A673 (cell line): ENCODE measurements at regions not wholly inside any gene's neighbourhood (a gene's known extent, or its start where the extent isn't known, plus 50 kb on each side); places are given as distances from the start of the nearest gene placed in this dataset.

ENCODE experiments used
- BruUV-seq: library from RNA; stranded (reverse); fragments of 400-500 nt; replicated peaks from 2 replicates; lab custom pipeline; 2021; lab: Mats Ljungman, UMichigan
- CTCF ChIA-PET: fragments of 300-600 bp; sonication (Branson Sonifier 250); formaldehyde crosslinking; loops from one replicate; lab custom pipeline; 2022; ENCODE audit warnings: antibody characterized with exemption; lab: Charles Lee
- POLR2A ChIA-PET: fragments of 300-600 bp; sonication (Branson Sonifier 250); formaldehyde crosslinking; loops from one replicate; lab custom pipeline; 2022; ENCODE audit warnings: antibody characterized with exemption; ENCODE audit not compliant: low non-redundant PET; lab: Charles Lee
- DNase-seq: peaks from one replicate; pipeline ENCODE4 v3.0.0-alpha.2; 2015; ENCODE audit warnings: low spot score
- H3K27ac ChIP-seq: fragments of 200-600 bp; sonication (generic); 2 replicates; pipeline ENCODE4 v1.5.1; 2016; ENCODE audit warnings: mixed run types, low read depth, mild to moderate bottlenecking, mixed read lengths, antibody characterized with exemption, low read length; ENCODE audit not compliant: poor library complexity, severe bottlenecking
- H3K27me3 ChIP-seq: fragments of 200-600 bp; sonication (generic); replicated peaks from 2 replicates; pipeline ENCODE4 v1.6.1; 2017; ENCODE audit warnings: mixed run types, low read depth, mild to moderate bottlenecking, mixed read lengths, antibody characterized with exemption, low read length; ENCODE audit not compliant: insufficient read depth, poor library complexity
- H3K36me3 ChIP-seq: fragments of 200-600 bp; sonication (generic); 2 replicates; pipeline ENCODE4 v1.6.1; 2016; ENCODE audit warnings: mixed run types, mild to moderate bottlenecking, mixed read lengths, antibody characterized with exemption, low read length; ENCODE audit not compliant: insufficient read depth, poor library complexity, severe bottlenecking
- H3K4me1 ChIP-seq: fragments of 200-600 bp; sonication (generic); 2 replicates; pipeline ENCODE4 v1.6.1; 2017; ENCODE audit warnings: mixed run types, mild to moderate bottlenecking, mixed read lengths, antibody characterized with exemption, low read length; ENCODE audit not compliant: insufficient read depth, poor library complexity, severe bottlenecking
- H3K4me3 ChIP-seq: fragments of 200-600 bp; sonication (generic); 2 replicates; pipeline ENCODE4 v1.5.1; 2016; ENCODE audit warnings: low read depth, mixed run types, mild to moderate bottlenecking, mixed read lengths, low read length; ENCODE audit not compliant: poor library complexity, severe bottlenecking
- H3K9me3 ChIP-seq: fragments of 200-600 bp; sonication (generic); 2 replicates; pipeline ENCODE4 v1.6.1; 2016; ENCODE audit warnings: mixed run types, low read depth, mild to moderate bottlenecking, mixed read lengths, antibody characterized with exemption, low read length; ENCODE audit not compliant: poor library complexity, severe bottlenecking
- CTCF ChIP-seq: fragments of 300-800, 200-600 bp; sonication (generic); conservative IDR thresholded peaks from 2 replicates; pipeline ENCODE4 v1.5.1; 2017; ENCODE audit warnings: low read depth, mild to moderate bottlenecking, antibody characterized with exemption, low read length, moderate library complexity, mixed read lengths
- EZH2 ChIP-seq: fragments of 200-600 bp; sonication (generic); IDR thresholded peaks from 2 replicates; pipeline ENCODE4 v1.6.1; 2017; ENCODE audit warnings: borderline replicate concordance, low read depth, mild to moderate bottlenecking, mixed read lengths, antibody characterized with exemption, low read length; ENCODE audit not compliant: poor library complexity, severe bottlenecking
- intact Hi-C: fragments of 100-400 bp; cut with micrococcal nuclease; formaldehyde crosslinking; loops from one replicate; pipeline ENCODE4 v1.10.0; 2022; ENCODE audit not compliant: unreplicated experiment

GRCh38 chr15:93451822-93452221 lies 362.8 kb upstream of the RGMA start:
- no peak for DNase-seq
- no peaks in the 10 kb centered on the region for H3K9me3 ChIP-seq
- H3K27me3 ChIP-seq = no peaks in the 10 kb centered on the region
- H3K36me3 ChIP-seq = no peaks in the 10 kb centered on the region
- TF ChIP-seq CTCF = no peak
- TF ChIP-seq EZH2 = no peak
- H3K27ac ChIP-seq = no peak overlapping the region
- CTCF ChIA-PET = no interaction called here
- no peak overlapping the region for H3K4me3 ChIP-seq
- POLR2A ChIA-PET = no interaction called here
- intact Hi-C loops = no loop called here
- no TSS peak for BruUV-seq
- no peaks in the 10 kb centered on the region for H3K4me1 ChIP-seq

- ChIA-PET CTCF (no interaction called here), POLR2A (no interaction called here)
- intact Hi-C loops = no loop called here
Measured at GRCh38 chr15:93451265-93451664, 362.3 kb upstream of the RGMA start.

GRCh38 chr15:93449798-93450197 lies 360.8 kb upstream of the RGMA start:
- H3K27ac ChIP-seq = no peak overlapping the region
- BruUV-seq = no TSS peak
- DNase-seq = no peak
- no peaks in the 10 kb centered on the region for H3K9me3 ChIP-seq
- CTCF ChIA-PET = no interaction called here
- POLR2A ChIA-PET = no interaction called here
- H3K4me3 ChIP-seq = no peak overlapping the region
- no peaks in the 10 kb centered on the region for H3K4me1 ChIP-seq
- TF ChIP-seq CTCF = no peak
- no peak for TF ChIP-seq EZH2
- no peaks in the 10 kb centered on the region for H3K36me3 ChIP-seq
- no peaks in the 10 kb centered on the region for H3K27me3 ChIP-seq
- intact Hi-C loops = no loop called here

More at GRCh38 chr15:93451265-93451664, 362.3 kb upstream of the RGMA start:
- H3K27ac ChIP-seq = no peak overlapping the region
- H3K36me3 ChIP-seq = no peaks in the 10 kb centered on the region
- TF ChIP-seq CTCF (no peak), EZH2 (no peak)
- no peaks in the 10 kb centered on the region for H3K4me1 ChIP-seq
- no peak for DNase-seq
- H3K27me3 ChIP-seq = no peaks in the 10 kb centered on the region
- BruUV-seq = no TSS peak
- H3K9me3 ChIP-seq = no peaks in the 10 kb centered on the region
- no peak overlapping the region for H3K4me3 ChIP-seq
